D721Med (cell line): ENCODE measurements at regions not wholly inside any gene's neighbourhood (a gene's known extent, or its start where the extent isn't known, plus 50 kb on each side); places are given as distances from the start of the nearest gene placed in this dataset.
"Not testable (repeated sequence)": the region's sequence is repeated elsewhere in the genome, so short reads cannot be mapped to it uniquely, and the experiment has no call there.

ENCODE experiments used
- DNase-seq: peaks from one replicate; pipeline ENCODE4 v3.0.0; 2011; ENCODE audit warnings: low spot score; ENCODE audit not compliant: insufficient read length
- FAIRE-seq: peaks from 2 replicates; lab custom pipeline; 2011; peaks lifted over from hg19 to GRCh38; lab: Jason Lieb, UNC
- CTCF ChIP-seq: IDR thresholded peaks from 2 replicates; pipeline ENCODE4 v1.5.1; 2012; ENCODE audit warnings: mild to moderate bottlenecking, control low read depth; ENCODE audit not compliant: insufficient read depth; ENCODE audit errors: missing control alignments

DNA sequence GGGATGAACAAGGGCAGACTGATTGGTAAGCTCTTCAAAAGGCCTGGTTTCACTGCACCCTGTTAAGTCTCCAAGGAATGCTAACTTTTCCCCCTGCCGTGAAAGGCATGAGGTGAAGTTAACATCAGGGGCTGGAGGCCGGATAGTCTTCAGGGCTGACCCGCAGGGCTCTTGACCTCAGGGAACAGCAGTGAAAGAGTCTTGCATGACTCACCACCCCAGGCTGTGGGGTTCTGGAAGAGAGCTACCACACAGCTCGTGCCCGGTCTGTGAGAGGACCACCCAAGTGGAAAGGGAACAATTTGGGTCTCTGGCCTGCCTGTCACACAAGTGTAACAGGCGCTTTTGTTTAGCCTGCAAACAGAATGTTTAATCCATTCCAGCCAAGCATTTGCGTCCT is 504.9 kb downstream of the EDEM1 start:
- TF ChIP-seq CTCF: no peak
- FAIRE-seq: no peak
- DNase-seq: no peak

GRCh38 chr3:5694266-5694665 is 506.8 kb downstream of the EDEM1 start:
- DNase-seq: no peak
- TF ChIP-seq CTCF: no peak

GRCh38 chr3:5698851-5699250 is 511.3 kb downstream of the EDEM1 start:
- FAIRE-seq (no peak), DNase-seq (no peak)
- no peak for TF ChIP-seq CTCF

More at GRCh38 chr3:5694266-5694665, 506.8 kb downstream of the EDEM1 start:
- no peak for FAIRE-seq

DNA sequence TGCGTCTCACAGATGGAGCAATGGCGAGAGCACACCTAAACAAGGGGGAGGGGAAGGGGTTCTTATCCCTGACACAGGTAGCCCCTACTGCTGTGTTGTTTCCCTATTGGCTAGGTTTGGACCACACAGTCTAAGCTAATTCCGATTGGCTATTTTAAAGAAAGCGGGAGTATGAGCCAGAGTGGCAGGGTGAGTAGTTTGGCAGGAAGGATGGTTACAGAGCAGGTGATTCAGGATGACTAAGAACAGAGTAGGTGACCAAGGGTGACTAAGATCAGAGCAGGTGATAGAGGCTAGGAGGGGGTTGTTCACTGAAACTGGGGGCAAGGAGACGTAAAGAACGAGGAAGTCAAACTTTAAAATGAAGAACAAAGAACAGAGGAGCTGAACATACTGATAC is 511.8 kb downstream of the EDEM1 start:
- DNase-seq (no peak), FAIRE-seq (no peak)
- no peak for TF ChIP-seq CTCF

- no peak for TF ChIP-seq CTCF
- FAIRE-seq (no peak), DNase-seq (no peak)
Measured at GRCh38 chr3:5699811-5700210, 512.3 kb downstream of the EDEM1 start.

DNA sequence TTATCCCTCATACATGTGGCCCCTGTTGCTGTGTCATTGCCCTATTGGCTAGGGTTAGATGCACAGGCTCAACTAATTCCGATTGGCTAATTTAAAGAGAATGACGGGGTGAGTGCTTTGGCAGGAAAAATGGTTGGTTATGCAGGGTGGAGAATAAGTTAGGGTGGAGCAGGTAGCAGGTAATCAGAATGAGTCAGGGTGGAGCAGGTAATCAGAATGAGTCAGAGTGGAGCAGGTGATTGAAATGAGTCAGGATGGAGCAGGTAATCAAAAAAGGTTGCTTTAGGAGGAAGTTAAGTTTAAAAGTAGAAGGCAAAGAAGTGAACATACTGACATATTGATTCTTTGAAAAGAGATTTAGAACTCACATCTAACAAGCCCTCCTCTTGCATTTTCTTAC is 513.5 kb downstream of the EDEM1 start:
- not testable (repeated sequence) for DNase-seq, FAIRE-seq

DNA sequence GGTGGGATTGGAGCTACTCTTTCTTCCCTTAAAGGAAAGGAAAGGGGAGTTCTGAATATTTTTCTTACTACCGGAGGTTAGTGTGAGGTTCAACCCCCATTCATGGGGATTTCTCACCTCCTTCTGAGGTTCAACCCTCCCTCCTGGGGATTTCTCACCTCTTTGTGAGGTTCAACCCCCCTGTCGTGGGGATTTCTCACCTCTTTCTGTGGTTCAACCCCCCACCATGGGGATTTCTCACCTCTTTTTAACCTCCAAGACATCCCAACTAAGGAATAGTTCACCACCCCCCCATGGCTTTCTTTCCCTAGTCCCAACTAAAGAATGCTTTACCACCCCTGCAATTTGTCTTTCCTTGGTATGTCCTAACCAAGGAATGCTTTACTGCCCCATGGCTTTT is 520.3 kb downstream of the EDEM1 start:
- FAIRE-seq: no peak
- DNase-seq: no peak
- TF ChIP-seq CTCF: no peak

GRCh38 chr3:5709714-5710113 is 522.2 kb downstream of the EDEM1 start:
- DNase-seq (no peak), FAIRE-seq (no peak)
- TF ChIP-seq CTCF: no peak
